ENCODE measurements at regions not wholly inside any gene's neighbourhood (a gene's known extent, or its start where the extent isn't known, plus 50 kb on each side); places are given as distances from the start of the nearest gene placed in this dataset.

DNA sequence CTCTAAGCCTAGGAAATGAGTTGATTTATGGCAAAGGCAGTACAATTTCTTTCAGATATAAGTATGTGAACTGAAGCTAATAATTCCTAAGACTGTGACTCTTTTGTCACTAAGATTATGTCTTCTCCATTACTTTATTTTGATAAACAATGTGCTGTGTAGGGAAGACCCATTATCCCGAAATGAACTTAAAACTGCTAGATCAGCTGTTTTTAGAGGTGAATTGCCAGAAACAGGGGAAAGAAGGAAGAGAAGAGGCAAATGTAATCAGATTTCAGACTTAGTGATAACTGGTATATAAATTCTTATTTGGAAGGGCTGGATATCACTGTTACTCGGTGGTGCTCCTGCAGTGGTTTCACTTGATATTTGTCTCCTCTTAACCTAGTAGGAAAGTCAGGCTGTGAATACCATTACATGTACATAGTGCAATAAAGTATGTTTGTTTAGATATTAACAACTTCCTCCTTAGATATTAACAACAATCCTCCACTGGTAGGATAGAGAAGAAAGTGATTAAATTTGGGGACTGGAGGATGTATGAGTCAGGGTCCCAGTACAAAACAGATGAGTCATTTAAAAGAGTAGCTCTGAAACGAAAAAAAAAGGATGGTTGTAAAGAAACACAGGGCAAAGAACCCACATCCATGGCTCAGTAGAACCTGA lies 338.5 kb upstream of the KCNH8 start:
- no peak overlapping the region for H3K9ac ChIP-seq
- Mint-ChIP-seq H3K4me3 (no peak overlapping the region), H3K27me3 (ENCODE audit: insufficient read depth, low read depth) (no peaks in the 10 kb centered on the region), H3K4me1 (no peaks in the 10 kb centered on the region), H3K27ac (no peak overlapping the region), H3K9me3 (no peaks in the 10 kb centered on the region), H3K36me3 (no peaks in the 10 kb centered on the region)
- H2AFZ ChIP-seq (replicated peaks), result no peak overlapping the region
- no peak overlapping the region for H3K4me2 ChIP-seq
- no peaks in the 10 kb centered on the region for H3F3A ChIP-seq (ENCODE audit: low read depth)
- DNase-seq (ENCODE audit: low spot score), result no peak
- no peaks in the 10 kb centered on the region for H3K9me3 ChIP-seq (ENCODE audit: low read depth)
- H3K27ac ChIP-seq, result no peak overlapping the region
- H3K4me1 ChIP-seq, result no peaks in the 10 kb centered on the region
- no peak overlapping the region for H3K4me3 ChIP-seq
- no peaks in the 10 kb centered on the region for H4K20me1 ChIP-seq (ENCODE audit: low read depth)
- H3K36me3 ChIP-seq, result no peaks in the 10 kb centered on the region
- no peaks in the 10 kb centered on the region for H3K79me2 ChIP-seq (ENCODE audit: low read depth)
- H3K27me3 ChIP-seq, result no peaks in the 10 kb centered on the region
- TF ChIP-seq EZH2 (IDR thresholded peaks at IDR 0.05) (no peak), EZH2phosphoT487 (IDR thresholded peaks at IDR 0.05) (no peak)
- TF ChIP-seq, protein P1, sequence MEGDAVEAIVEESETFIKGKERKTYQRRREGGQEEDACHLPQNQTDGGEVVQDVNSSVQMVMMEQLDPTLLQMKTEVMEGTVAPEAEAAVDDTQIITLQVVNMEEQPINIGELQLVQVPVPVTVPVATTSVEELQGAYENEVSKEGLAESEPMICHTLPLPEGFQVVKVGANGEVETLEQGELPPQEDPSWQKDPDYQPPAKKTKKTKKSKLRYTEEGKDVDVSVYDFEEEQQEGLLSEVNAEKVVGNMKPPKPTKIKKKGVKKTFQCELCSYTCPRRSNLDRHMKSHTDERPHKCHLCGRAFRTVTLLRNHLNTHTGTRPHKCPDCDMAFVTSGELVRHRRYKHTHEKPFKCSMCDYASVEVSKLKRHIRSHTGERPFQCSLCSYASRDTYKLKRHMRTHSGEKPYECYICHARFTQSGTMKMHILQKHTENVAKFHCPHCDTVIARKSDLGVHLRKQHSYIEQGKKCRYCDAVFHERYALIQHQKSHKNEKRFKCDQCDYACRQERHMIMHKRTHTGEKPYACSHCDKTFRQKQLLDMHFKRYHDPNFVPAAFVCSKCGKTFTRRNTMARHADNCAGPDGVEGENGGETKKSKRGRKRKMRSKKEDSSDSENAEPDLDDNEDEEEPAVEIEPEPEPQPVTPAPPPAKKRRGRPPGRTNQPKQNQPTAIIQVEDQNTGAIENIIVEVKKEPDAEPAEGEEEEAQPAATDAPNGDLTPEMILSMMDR (IDR thresholded peaks at IDR 0.05), result no peak

DNA sequence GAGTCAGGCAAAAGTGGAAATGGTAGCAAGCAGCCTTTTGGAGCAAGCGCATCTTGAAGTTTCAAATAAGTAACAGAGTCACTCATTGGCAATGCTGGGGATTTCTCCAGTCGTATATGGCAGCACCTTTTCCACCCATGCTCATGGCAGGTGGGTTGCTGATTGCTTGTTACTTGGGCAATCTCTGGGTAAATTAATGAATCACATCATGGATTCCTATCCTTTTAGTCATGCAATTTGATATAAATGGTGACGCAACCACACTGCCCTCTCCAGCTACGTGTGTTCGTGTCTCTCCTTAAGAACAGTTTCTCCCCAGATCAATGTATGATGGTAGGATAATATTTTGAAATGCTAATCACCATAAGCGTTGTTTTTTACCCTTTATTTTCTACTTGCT lies 339.9 kb upstream of the KCNH8 start:
- no peaks in the 10 kb centered on the region for H3K4me1 Mint-ChIP-seq
- no peaks in the 10 kb centered on the region for H3K79me2 ChIP-seq (ENCODE audit: low read depth)
- no peak overlapping the region for H3K4me3 Mint-ChIP-seq
- no peaks in the 10 kb centered on the region for H3K36me3 ChIP-seq
- H3K9ac ChIP-seq, result no peak overlapping the region
- DNase-seq (ENCODE audit: low spot score), result no peak
- H3K27me3 ChIP-seq, result no peaks in the 10 kb centered on the region
- H3K9me3 ChIP-seq (ENCODE audit: low read depth), result no peaks in the 10 kb centered on the region
- no peak overlapping the region for H3K4me3 ChIP-seq
- H4K20me1 ChIP-seq (ENCODE audit: low read depth), result no peaks in the 10 kb centered on the region
- no peak overlapping the region for H3K4me2 ChIP-seq
- TF ChIP-seq, protein P1 (IDR thresholded peaks at IDR 0.05), result no peak
- no peak for TF ChIP-seq EZH2 (IDR thresholded peaks at IDR 0.05)
- no peak for TF ChIP-seq EZH2phosphoT487 (IDR thresholded peaks at IDR 0.05)
- no peaks in the 10 kb centered on the region for H3K9me3 Mint-ChIP-seq
- H3K36me3 Mint-ChIP-seq, result no peaks in the 10 kb centered on the region
- H3K27ac ChIP-seq, result no peak overlapping the region
- H3K27ac Mint-ChIP-seq, result no peak overlapping the region
- no peaks in the 10 kb centered on the region for H3K27me3 Mint-ChIP-seq (ENCODE audit: insufficient read depth, low read depth)
- H2AFZ ChIP-seq (replicated peaks), result no peak overlapping the region
- H3F3A ChIP-seq (ENCODE audit: low read depth), result no peaks in the 10 kb centered on the region
- no peaks in the 10 kb centered on the region for H3K4me1 ChIP-seq

DNA sequence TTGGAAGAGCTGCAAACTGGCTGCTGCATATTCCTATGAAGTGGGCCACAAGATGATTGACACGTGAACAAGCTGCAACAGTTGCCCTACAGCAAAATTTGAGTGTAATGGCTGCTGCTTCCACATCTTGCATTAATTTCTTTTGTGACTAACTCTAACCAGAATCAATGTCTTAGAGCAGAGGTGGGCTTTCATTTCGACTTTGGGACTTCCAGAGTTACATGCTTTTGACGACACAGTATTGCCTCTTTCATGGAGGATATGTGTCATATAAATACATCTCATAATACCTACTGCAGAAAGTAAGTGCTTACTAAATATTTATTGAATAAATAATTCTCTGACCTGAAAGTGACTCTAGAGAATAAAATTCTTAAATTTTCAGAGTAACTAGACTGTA lies 340.7 kb upstream of the KCNH8 start:
- no peaks in the 10 kb centered on the region for H3K4me1 Mint-ChIP-seq
- no peak for DNase-seq (ENCODE audit: low spot score)
- H3K36me3 Mint-ChIP-seq, result no peaks in the 10 kb centered on the region
- H3K27ac ChIP-seq, result no peak overlapping the region
- H3K27me3 Mint-ChIP-seq (ENCODE audit: insufficient read depth, low read depth), result no peaks in the 10 kb centered on the region
- TF ChIP-seq EZH2 (IDR thresholded peaks at IDR 0.05) (no peak), EZH2phosphoT487 (IDR thresholded peaks at IDR 0.05) (no peak)
- TF ChIP-seq, protein P1 (IDR thresholded peaks at IDR 0.05), result no peak
- no peaks in the 10 kb centered on the region for H3K4me1 ChIP-seq
- no peak overlapping the region for H2AFZ ChIP-seq (replicated peaks)
- H3K79me2 ChIP-seq (ENCODE audit: low read depth), result no peaks in the 10 kb centered on the region
- no peak overlapping the region for H3K4me3 Mint-ChIP-seq
- no peaks in the 10 kb centered on the region for H3K9me3 Mint-ChIP-seq
- no peaks in the 10 kb centered on the region for H4K20me1 ChIP-seq (ENCODE audit: low read depth)
- H3K36me3 ChIP-seq, result no peaks in the 10 kb centered on the region
- no peaks in the 10 kb centered on the region for H3F3A ChIP-seq (ENCODE audit: low read depth)
- no peak overlapping the region for H3K27ac Mint-ChIP-seq
- no peak overlapping the region for H3K4me2 ChIP-seq
- H3K9ac ChIP-seq, result no peak overlapping the region
- no peak overlapping the region for H3K4me3 ChIP-seq
- no peaks in the 10 kb centered on the region for H3K9me3 ChIP-seq (ENCODE audit: low read depth)
- H3K27me3 ChIP-seq, result no peaks in the 10 kb centered on the region

Measured in neural progenitor cell (in vitro differentiated cells).